GM12891 (cell line): ENCODE measurements at regions not wholly inside any gene's neighbourhood (a gene's known extent, or its start where the extent isn't known, plus 50 kb on each side); places are given as distances from the start of the nearest gene placed in this dataset.

Source experiments
- POLR2A ChIP-seq: IDR thresholded peaks from 2 replicates; pipeline ENCODE4 v1.6.1; 2011; ENCODE audit warnings: low read depth, low read length, control low read depth
- POU2F2 ChIP-seq: IDR thresholded peaks from 2 replicates; pipeline ENCODE4 v1.6.1; 2011; ENCODE audit warnings: low read depth, mild to moderate bottlenecking, control low read depth, low read length, moderate library complexity

- TF ChIP-seq POU2F2 (no peak), POLR2A (no peak)
Observed at GRCh38 chr6:27834384-27834783, 77.8 kb downstream of the OR2B2 start.
